GM12874 (cell line): ENCODE measurements at regions not wholly inside any gene's neighbourhood (a gene's known extent, or its start where the extent isn't known, plus 50 kb on each side); places are given as distances from the start of the nearest gene placed in this dataset.

Experiments
- CTCF ChIP-seq: IDR thresholded peaks from 2 replicates; pipeline ENCODE4 v1.5.1; 2011; ENCODE audit warnings: low read depth, mild to moderate bottlenecking, control low read depth, low read length, moderate library complexity; ENCODE audit not compliant: insufficient read depth

DNA sequence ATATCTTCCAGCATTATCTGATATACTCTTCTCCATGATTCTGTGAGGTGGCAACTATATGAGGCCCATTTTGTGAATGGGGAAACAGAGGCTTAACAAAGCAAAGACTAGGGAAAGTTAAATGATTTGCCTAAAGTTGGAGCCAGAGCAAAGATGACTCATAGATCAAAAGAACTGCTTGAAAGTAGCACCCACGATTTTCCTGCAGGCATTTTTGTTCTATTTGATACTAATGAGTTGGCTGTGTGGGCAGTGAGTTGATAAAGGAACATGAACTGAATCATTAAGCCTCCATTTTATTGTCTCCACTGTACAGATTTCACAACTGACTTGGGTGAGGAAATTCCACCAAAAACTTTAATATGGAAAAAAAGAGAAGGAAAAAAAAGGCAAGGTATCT lies 138.9 kb upstream of the IGFBP7 start:
- no peak for TF ChIP-seq CTCF

DNA sequence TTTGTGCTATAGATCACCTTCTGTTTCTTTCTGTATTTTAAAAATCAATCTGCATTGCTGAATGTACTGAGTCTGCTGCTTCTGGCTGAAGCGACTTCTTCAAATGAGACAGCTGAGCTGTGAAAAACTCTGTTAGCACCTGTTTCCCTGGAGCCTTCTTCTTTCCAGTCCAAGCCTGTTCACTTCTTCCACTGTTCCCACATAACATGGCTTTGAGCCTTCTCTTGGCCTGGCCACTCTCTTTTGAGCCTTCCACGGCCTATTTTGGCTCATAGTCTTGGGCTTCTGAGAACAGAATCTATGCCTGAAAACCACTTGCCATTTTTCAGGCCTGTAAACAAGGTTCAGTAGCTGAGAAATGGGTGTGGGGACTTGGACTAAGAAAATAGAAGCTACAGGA lies 132.9 kb upstream of the IGFBP7 start:
- TF ChIP-seq CTCF: no peak

DNA sequence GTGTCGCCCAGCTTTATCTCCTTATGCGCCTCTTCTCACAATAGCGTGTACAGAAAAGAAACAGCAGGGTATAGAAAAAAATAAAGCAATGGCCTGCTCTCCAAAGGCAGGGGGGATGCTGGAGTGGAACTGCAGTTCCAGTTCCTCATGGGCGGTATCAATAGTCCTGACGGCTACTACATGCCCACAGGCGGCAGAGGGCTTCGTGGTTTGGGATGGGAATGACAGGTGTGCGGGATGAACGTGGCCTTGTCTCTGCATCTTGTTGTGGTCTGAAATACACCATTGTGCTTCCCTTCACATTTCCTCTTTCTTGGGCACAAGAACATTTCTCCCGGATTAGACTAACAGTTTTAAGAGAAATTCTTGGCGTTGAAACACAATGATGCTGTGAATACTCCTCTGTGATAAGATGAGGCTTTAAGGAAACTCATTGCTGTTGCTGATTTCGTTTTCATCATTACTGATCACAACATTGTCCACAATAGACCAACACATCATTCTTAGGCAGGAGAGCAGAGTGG lies 124.1 kb upstream of the IGFBP7 start:
- no peak for TF ChIP-seq CTCF

- TF ChIP-seq CTCF: no peak
Measured at GRCh38 chr4:57233386-57233785, 123.2 kb upstream of the IGFBP7 start.

- TF ChIP-seq CTCF: no peak
Measured at GRCh38 chr4:57231781-57232180, 121.6 kb upstream of the IGFBP7 start.

GRCh38 chr4:57220734-57221133 lies 110.5 kb upstream of the IGFBP7 start:
- TF ChIP-seq CTCF: no peak

DNA sequence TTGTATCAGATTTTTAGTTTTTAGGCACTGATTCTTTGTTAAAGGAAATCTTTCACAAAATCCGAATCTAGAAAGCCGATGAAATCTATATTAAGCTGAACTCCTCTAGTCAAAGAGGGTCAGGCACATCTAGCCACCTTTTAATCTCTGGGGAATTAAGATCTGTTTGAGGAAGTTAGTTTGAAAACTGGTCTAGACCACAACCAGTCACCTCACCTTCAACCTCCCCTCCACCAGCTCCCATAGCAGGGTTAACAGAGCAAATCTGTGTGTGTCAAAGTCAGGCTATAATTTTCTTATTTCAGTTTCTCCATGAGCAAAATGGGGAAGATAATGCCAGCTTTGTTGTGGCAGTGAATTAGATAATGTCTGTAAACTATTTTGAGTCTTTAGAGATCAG lies 110.0 kb upstream of the IGFBP7 start:
- no peak for TF ChIP-seq CTCF

- no peak for TF ChIP-seq CTCF
Measured at GRCh38 chr4:57219431-57219830, 109.2 kb upstream of the IGFBP7 start.
